ENCODE measurements at regions not wholly inside any gene's neighbourhood (a gene's known extent, or its start where the extent isn't known, plus 50 kb on each side); places are given as distances from the start of the nearest gene placed in this dataset.

GRCh38 chr14:105700622-105701288 is 174.4 kb downstream of the TMEM121 start:
- TF ChIP-seq CTCF (IDR thresholded peaks at IDR 0.05) (no peak), POLR2A (IDR thresholded peaks at IDR 0.05) (no peak)
